ENCODE measurements at regions not wholly inside any gene's neighbourhood (a gene's known extent, or its start where the extent isn't known, plus 50 kb on each side); places are given as distances from the start of the nearest gene placed in this dataset.
"Not testable (repeated sequence)": the region's sequence is repeated elsewhere in the genome, so short reads cannot be mapped to it uniquely, and the experiment has no call there.

DNA sequence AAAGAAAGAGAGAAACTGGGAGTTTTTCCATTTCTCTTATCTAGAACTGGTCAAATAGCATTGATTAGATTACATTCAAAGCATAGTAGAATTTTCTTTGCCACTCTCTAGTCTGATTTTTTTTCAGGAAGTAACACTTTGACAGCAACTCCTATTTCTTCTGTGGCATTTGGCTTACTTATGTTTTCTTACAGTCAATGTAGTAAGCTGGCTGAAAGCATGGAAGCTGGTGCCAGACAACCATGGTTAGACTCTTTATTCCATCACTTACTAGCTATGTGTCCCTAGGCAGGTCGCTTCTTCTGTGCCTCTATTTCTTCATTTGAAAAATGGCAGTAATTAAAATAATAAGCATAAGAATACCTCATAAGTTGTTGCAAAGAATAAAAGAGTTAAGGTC, 54.2 kb upstream of the OPRM1 start:
- H3K4me3 ChIP-seq (ENCODE audit: low read depth, low read length) = no peak overlapping the region
- no peak for DNase-seq (ENCODE audit: low read depth)
- TF ChIP-seq, protein P1, sequence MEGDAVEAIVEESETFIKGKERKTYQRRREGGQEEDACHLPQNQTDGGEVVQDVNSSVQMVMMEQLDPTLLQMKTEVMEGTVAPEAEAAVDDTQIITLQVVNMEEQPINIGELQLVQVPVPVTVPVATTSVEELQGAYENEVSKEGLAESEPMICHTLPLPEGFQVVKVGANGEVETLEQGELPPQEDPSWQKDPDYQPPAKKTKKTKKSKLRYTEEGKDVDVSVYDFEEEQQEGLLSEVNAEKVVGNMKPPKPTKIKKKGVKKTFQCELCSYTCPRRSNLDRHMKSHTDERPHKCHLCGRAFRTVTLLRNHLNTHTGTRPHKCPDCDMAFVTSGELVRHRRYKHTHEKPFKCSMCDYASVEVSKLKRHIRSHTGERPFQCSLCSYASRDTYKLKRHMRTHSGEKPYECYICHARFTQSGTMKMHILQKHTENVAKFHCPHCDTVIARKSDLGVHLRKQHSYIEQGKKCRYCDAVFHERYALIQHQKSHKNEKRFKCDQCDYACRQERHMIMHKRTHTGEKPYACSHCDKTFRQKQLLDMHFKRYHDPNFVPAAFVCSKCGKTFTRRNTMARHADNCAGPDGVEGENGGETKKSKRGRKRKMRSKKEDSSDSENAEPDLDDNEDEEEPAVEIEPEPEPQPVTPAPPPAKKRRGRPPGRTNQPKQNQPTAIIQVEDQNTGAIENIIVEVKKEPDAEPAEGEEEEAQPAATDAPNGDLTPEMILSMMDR (IDR thresholded peaks at IDR 0.05; ENCODE audit: insufficient read depth, low read length) = no peak

- no peak overlapping the region for H3K4me3 ChIP-seq (ENCODE audit: low read depth, low read length)
- TF ChIP-seq, protein P1 (IDR thresholded peaks at IDR 0.05; ENCODE audit: insufficient read depth, low read length) = no peak
- no peak for DNase-seq (ENCODE audit: low read depth)
These were observed 58.9 kb upstream of the OPRM1 start for GRCh38 chr6:153980171-153980570.

- not testable (repeated sequence) for H3K4me3 ChIP-seq (ENCODE audit: low read depth, low read length); DNase-seq (ENCODE audit: low read depth)
These were observed 60.0 kb upstream of the OPRM1 start for GRCh38 chr6:153978911-153979548.

GRCh38 chr6:153976921-153977693, 61.9 kb upstream of the OPRM1 start:
- no peak overlapping the region for H3K4me3 ChIP-seq (ENCODE audit: low read depth, low read length)
- TF ChIP-seq, protein P1 (IDR thresholded peaks at IDR 0.05; ENCODE audit: insufficient read depth, low read length) = no peak
- no peak for DNase-seq (ENCODE audit: low read depth)

DNA sequence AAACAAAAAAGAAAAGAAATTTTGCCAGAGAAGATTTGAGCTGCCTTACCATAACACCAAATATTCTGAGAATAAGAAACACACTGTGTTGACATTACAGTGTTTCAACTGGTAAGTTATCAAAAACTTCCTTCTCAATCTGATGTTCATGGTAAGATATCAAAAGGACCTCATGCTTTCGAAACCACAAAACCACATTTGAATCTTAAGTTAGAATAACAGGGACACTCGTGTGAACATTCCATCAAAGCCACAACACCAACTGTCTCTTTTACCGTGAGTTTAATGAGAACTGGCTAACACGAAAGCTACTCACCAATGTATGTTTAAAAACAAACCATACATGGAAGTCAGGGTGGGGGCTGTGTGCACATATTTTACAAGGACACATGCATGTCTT, 73.0 kb upstream of the OPRM1 start:
- no peak overlapping the region for H3K4me3 ChIP-seq (ENCODE audit: low read depth, low read length)
- TF ChIP-seq, protein P1 (IDR thresholded peaks at IDR 0.05; ENCODE audit: insufficient read depth, low read length) = no peak
- DNase-seq (ENCODE audit: low read depth) = no peak

DNA sequence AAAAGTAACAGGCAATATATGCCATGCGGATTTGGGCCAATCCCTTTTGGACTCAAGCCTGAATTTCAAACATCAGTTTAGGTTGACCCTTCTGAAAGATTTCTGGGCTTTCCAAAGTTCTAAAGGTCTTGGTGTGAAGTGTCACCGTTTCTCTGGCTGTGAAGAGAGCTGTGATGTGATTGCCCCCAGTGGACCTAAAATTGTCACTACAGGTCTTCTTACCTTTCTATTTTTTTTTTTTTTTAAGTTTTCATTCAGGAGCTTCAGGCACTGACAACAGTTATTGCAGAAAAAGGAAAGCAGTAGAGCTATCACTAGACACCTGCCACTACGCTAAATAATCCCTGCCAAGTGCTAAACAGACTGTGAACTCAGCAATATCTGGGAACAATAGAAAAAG, 75.7 kb upstream of the OPRM1 start:
- TF ChIP-seq, protein P1 (IDR thresholded peaks at IDR 0.05; ENCODE audit: insufficient read depth, low read length) = no peak
- no peak overlapping the region for H3K4me3 ChIP-seq (ENCODE audit: low read depth, low read length)
- no peak for DNase-seq (ENCODE audit: low read depth)

DNA sequence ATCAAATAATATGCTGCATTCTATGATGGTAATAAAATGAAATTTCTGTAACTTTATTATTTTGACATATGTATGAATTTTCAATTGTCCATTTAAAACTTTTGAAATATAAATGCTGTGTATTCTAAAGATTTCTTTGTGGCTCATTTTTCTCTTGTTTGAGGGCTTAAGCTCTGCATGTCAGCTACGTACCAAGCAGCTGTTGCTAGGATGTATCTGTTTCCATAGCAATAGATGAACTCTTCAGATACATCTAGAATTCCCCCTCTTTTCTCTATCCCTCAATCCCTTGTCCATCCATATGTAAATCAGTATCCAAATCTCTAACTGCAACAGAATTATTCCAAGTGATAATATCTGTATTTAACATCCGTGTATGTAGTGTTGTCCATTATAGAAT, 76.5 kb upstream of the OPRM1 start:
- TF ChIP-seq, protein P1 (IDR thresholded peaks at IDR 0.05; ENCODE audit: insufficient read depth, low read length) = no peak
- no peak overlapping the region for H3K4me3 ChIP-seq (ENCODE audit: low read depth, low read length)
- DNase-seq (ENCODE audit: low read depth) = no peak
